IMR-90 (cell line): ENCODE measurements at regions not wholly inside any gene's neighbourhood (a gene's known extent, or its start where the extent isn't known, plus 50 kb on each side); places are given as distances from the start of the nearest gene placed in this dataset.

Experiments used
- BHLHE40 ChIP-seq: fragments of 150-350 bp; IDR thresholded peaks from 2 replicates; pipeline ENCODE4 v1.6.1; 2016; ENCODE audit warnings: mild to moderate bottlenecking, low read depth, low read length
- CEBPB ChIP-seq: IDR thresholded peaks from 2 replicates; pipeline ENCODE4 v1.6.1; 2012; ENCODE audit warnings: low read depth, low read length, improper control_type of control experiment
- CTCF ChIP-seq: conservative IDR thresholded peaks from 2 replicates; pipeline ENCODE4 v1.5.1; 2012; ENCODE audit warnings: mild to moderate bottlenecking, low read depth, low read length, improper control_type of control experiment
- FOS ChIP-seq: fragments of 150-350 bp; IDR thresholded peaks from 2 replicates; pipeline ENCODE4 v1.6.1; 2016; ENCODE audit warnings: low read depth, low read length
- MAFK ChIP-seq: IDR thresholded peaks from 2 replicates; pipeline ENCODE4 v1.6.1; 2012; ENCODE audit warnings: low read depth, low read length, improper control_type of control experiment
- NFE2L2 ChIP-seq: fragments of 150-350 bp; IDR thresholded peaks from 2 replicates; pipeline ENCODE4 v1.6.1; 2016; ENCODE audit warnings: low read depth, mild to moderate bottlenecking, low read length
- POLR2A ChIP-seq: IDR thresholded peaks from 2 replicates; pipeline ENCODE4 v1.6.1; 2012; ENCODE audit warnings: mild to moderate bottlenecking, low read depth, low read length
- RAD21 ChIP-seq: IDR thresholded peaks from 2 replicates; pipeline ENCODE4 v1.6.1; 2012; ENCODE audit warnings: low read length, improper control_type of control experiment
- USF2 ChIP-seq: fragments of 150-350 bp; IDR thresholded peaks from 2 replicates; pipeline ENCODE4 v1.6.1; 2017; ENCODE audit warnings: mild to moderate bottlenecking, antibody characterized with exemption, low read length, low read depth

- TF ChIP-seq CTCF (no peak), RAD21 (no peak), POLR2A (no peak), CEBPB (no peak), FOS (no peak), MAFK (no peak), USF2 (no peak), NFE2L2 (no peak), BHLHE40 (no peak)
Observed at GRCh38 chr10:29830531-29831512, 196.1 kb upstream of the SVIL start.
